ENCODE measurements at regions not wholly inside any gene's neighbourhood (a gene's known extent, or its start where the extent isn't known, plus 50 kb on each side); places are given as distances from the start of the nearest gene placed in this dataset.

DNA sequence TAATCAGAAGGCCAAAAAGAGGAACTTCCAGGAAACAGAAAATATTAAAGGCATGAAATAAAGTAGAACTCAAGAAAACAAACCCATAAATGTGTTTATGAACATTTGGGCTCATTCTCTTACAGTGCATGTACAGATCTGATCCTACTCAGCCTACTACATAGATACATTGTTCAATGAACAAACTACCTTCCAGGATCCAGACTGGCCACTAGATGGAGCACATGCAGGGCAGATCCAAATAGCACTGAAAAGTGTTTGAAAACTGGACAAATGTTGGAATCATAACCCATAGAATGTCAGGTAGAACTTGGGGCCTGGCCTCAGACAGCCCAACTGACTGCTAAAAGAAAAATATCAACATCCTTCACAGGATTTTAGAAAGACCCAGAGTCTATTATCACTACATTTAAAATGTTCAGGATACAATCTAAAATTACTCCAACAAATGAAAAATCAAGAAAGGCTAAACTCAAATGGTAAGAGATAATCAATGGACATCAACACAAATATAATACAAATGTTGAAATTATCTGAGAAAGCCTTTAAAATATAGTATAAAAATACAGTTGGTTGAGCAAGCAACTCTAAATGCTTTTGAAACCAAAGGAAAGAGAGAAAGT, 122.4 kb upstream of the NUDT7 start:
- TF ChIP-seq EZH2phosphoT487 (IDR thresholded peaks at IDR 0.05; ENCODE audit: insufficient read depth, low read depth), result no peak
- no peak for TF ChIP-seq EZH2 (IDR thresholded peaks at IDR 0.05; ENCODE audit: insufficient read depth, poor library complexity, severe bottlenecking)

Data from GM23248 (cell line).